SK-N-SH treated with all-trans-retinoic acid at 6 μM for 48 hours (cell line): ENCODE measurements at regions not wholly inside any gene's neighbourhood (a gene's known extent, or its start where the extent isn't known, plus 50 kb on each side); places are given as distances from the start of the nearest gene placed in this dataset.
"Not testable (repeated sequence)": the region's sequence is repeated elsewhere in the genome, so short reads cannot be mapped to it uniquely, and the experiment has no call there.

ENCODE experiments used
- ATAC-seq: fragments of 200-7000 bp; cut with Tn5 transposase; 3 replicates; pipeline ENCODE4 v1.9.1; 2020; ENCODE audit warnings: mild to moderate bottlenecking, moderate library complexity
- ARNTL ChIP-seq: fragments of 450-650 bp; formaldehyde crosslinking; IDR thresholded peaks from 2 replicates; pipeline ENCODE4 v1.5.0; 2020; ENCODE audit warnings: low read depth, mild to moderate bottlenecking, moderate library complexity, borderline replicate concordance
- BACH2 ChIP-seq: fragments of 250-450 bp; sonication (Bioruptor Pico); IDR thresholded peaks from 2 replicates; pipeline ENCODE4 v1.9.0; 2021; ENCODE audit warnings: mild to moderate bottlenecking, borderline replicate concordance
- ESRRG ChIP-seq: fragments of 250-450 bp; sonication (Bioruptor Pico); IDR thresholded peaks from 2 replicates; pipeline ENCODE4 v1.6.1; 2021; ENCODE audit warnings: mild to moderate bottlenecking
- GLIS3 ChIP-seq: fragments of 250-450 bp; sonication (Bioruptor Pico); IDR thresholded peaks from 2 replicates; pipeline ENCODE4 v1.5.0; 2020; ENCODE audit warnings: mild to moderate bottlenecking, moderate library complexity
- ISL1 ChIP-seq: fragments of 250-450 bp; sonication (Bioruptor Pico); IDR thresholded peaks from 2 replicates; pipeline ENCODE4 v2.1.2; 2022; ENCODE audit warnings: mild to moderate bottlenecking, moderate library complexity
- OSR1 ChIP-seq: fragments of 250-450 bp; sonication (Bioruptor Pico); IDR thresholded peaks from 2 replicates; pipeline ENCODE4 v1.8.0; 2022; ENCODE audit warnings: moderate library complexity, mild to moderate bottlenecking, inconsistent platforms
- PATZ1 ChIP-seq: fragments of 250-450 bp; sonication (Bioruptor Pico); IDR thresholded peaks from 2 replicates; pipeline ENCODE4 v1.8.0; 2020; ENCODE audit warnings: mild to moderate bottlenecking, moderate library complexity, borderline replicate concordance
- PPARA ChIP-seq: fragments of 250-450 bp; sonication (Bioruptor Pico); IDR thresholded peaks from 2 replicates; pipeline ENCODE4 v1.5.0; 2020; ENCODE audit warnings: mild to moderate bottlenecking, borderline replicate concordance
- RARB ChIP-seq: fragments of 250-450 bp; sonication (Bioruptor Pico); IDR thresholded peaks from 2 replicates; pipeline ENCODE4 v1.8.0; 2021; ENCODE audit warnings: mild to moderate bottlenecking, moderate library complexity
- SNAI2 ChIP-seq: fragments of 250-450 bp; sonication (Bioruptor Pico); IDR thresholded peaks from 2 replicates; pipeline ENCODE4 v1.5.0; 2020; ENCODE audit warnings: mild to moderate bottlenecking, moderate library complexity
- TCF4 ChIP-seq: fragments of 250-450 bp; sonication (Bioruptor Pico); IDR thresholded peaks from 2 replicates; pipeline ENCODE4 v1.8.0; 2021; ENCODE audit warnings: mild to moderate bottlenecking, moderate library complexity, borderline replicate concordance
- TOX ChIP-seq: fragments of 250-450 bp; sonication (Bioruptor Pico); IDR thresholded peaks from 2 replicates; pipeline ENCODE4 v1.8.0; 2021; ENCODE audit warnings: mild to moderate bottlenecking, moderate library complexity, borderline replicate concordance
- TSHZ2 ChIP-seq: fragments of 250-450 bp; sonication (Bioruptor Pico); IDR thresholded peaks from 2 replicates; pipeline ENCODE4 v1.5.0; 2020; ENCODE audit warnings: mild to moderate bottlenecking, moderate library complexity
- ZC3H10 ChIP-seq: fragments of 250-450 bp; sonication (Bioruptor Pico); IDR thresholded peaks from 2 replicates; pipeline ENCODE4 v1.5.1; 2021; ENCODE audit warnings: mild to moderate bottlenecking, moderate library complexity
- ZNF8 ChIP-seq: fragments of 450-650 bp; formaldehyde crosslinking; IDR thresholded peaks from 2 replicates; pipeline ENCODE4 v1.5.0; 2020; ENCODE audit warnings: mild to moderate bottlenecking, moderate library complexity
- TF ChIP-seq, protein P1 (sequence below): fragments of 250-450 bp; sonication (Bioruptor Pico); IDR thresholded peaks from 2 replicates; pipeline ENCODE4 v1.5.1; 2021; ENCODE audit warnings: mild to moderate bottlenecking, moderate library complexity
- TF ChIP-seq, protein P2 (sequence below): fragments of 250-450 bp; sonication (Bioruptor Pico); IDR thresholded peaks from 2 replicates; pipeline ENCODE4 v1.8.0; 2021; ENCODE audit warnings: low read depth, mild to moderate bottlenecking, moderate library complexity, borderline replicate concordance
- TF ChIP-seq, protein P3 (sequence below): fragments of 250-450 bp; sonication (Bioruptor Pico); IDR thresholded peaks from 2 replicates; pipeline ENCODE4 v1.5.1; 2020; ENCODE audit warnings: low read depth, mild to moderate bottlenecking, moderate library complexity

DNA sequence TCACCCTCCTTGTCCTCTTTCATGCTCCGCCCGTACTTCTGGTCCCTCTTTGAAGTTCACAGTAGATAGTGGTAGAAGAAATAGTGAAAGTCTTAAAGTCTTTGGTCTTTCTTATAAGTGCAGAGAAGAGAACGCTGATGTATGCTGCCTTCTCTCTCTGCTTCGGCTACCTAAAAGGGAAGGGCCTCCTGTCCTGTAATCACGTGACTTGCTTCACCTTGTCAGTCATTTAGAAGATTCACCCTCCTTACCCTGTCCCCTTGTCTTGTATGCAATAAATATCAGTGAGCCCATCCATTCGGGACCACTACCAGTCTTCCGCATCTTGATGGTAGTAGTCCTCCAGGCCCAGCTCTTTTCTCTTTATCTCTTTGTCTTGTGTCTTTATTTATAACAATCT lies 144.6 kb downstream of the ARL4C start (continued):
- TF ChIP-seq ISL1 (CRISPR knock-in tag) (no peak), RARB (CRISPR knock-in tag) (no peak), ZNF8 (CRISPR knock-in tag) (no peak), PPARA (CRISPR knock-in tag) (no peak), ARNTL (CRISPR knock-in tag) (no peak), PATZ1 (no peak)
- TF ChIP-seq, protein P1, sequence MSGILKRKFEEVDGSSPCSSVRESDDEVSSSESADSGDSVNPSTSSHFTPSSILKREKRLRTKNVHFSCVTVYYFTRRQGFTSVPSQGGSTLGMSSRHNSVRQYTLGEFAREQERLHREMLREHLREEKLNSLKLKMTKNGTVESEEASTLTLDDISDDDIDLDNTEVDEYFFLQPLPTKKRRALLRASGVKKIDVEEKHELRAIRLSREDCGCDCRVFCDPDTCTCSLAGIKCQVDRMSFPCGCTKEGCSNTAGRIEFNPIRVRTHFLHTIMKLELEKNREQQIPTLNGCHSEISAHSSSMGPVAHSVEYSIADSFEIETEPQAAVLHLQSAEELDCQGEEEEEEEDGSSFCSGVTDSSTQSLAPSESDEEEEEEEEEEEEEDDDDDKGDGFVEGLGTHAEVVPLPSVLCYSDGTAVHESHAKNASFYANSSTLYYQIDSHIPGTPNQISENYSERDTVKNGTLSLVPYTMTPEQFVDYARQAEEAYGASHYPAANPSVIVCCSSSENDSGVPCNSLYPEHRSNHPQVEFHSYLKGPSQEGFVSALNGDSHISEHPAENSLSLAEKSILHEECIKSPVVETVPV, result no peak

DNA sequence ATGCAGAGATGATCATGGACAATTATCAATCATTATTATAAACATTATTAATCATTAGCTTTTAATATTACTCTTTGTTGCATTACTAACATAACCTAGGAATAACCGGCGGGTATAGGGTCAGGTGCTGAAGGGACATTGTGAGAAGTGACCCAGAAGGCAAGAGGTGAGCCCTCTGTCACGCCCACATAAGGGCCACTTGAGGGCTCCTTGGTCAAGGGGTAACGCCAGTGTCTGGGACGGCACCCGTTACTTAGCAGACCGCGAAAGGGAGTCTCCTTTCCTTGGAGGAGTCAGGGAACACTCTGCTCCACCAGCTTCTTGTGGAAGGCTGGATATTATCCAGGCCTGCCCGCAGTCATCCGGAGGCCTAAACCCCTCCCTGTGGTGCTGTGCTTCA lies 145.0 kb downstream of the ARL4C start:
- not testable (repeated sequence) for ATAC-seq

DNA sequence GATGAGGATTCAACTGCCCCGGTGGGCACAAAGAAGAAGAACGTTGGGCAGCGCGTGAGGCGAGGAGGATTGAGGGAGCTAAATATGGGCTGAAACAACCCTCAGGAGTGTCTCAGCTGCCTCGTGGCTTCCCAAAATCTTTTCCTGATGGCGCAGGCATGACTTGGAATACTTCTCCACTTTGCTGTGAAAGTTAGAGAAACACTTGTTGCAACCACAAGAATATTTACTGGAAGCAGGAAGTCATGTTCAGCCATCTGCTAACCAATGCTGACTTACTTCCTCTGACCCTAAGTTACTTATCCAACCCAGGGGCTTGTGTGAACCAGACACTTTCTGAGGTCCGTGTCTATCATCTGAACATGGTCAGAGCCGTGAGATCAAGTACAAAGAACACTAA lies 148.8 kb downstream of the ARL4C start:
- ATAC-seq, result no peak
- TF ChIP-seq ZNF8 (CRISPR knock-in tag) (no peak), TSHZ2 (CRISPR knock-in tag) (no peak), ZC3H10 (CRISPR knock-in tag) (no peak), ARNTL (CRISPR knock-in tag) (no peak), TCF4 (CRISPR knock-in tag) (no peak), BACH2 (no peak), PPARA (CRISPR knock-in tag) (no peak), OSR1 (CRISPR knock-in tag) (no peak), GLIS3 (CRISPR knock-in tag) (no peak), TOX (CRISPR knock-in tag) (no peak), PATZ1 (no peak)
- TF ChIP-seq, protein P2, sequence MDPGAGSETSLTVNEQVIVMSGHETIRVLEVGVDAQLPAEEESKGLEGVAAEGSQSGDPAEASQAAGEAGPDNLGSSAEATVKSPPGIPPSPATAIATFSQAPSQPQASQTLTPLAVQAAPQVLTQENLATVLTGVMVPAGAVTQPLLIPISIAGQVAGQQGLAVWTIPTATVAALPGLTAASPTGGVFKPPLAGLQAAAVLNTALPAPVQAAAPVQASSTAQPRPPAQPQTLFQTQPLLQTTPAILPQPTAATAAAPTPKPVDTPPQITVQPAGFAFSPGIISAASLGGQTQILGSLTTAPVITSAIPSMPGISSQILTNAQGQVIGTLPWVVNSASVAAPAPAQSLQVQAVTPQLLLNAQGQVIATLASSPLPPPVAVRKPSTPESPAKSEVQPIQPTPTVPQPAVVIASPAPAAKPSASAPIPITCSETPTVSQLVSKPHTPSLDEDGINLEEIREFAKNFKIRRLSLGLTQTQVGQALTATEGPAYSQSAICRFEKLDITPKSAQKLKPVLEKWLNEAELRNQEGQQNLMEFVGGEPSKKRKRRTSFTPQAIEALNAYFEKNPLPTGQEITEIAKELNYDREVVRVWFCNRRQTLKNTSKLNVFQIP, result no peak
- TF ChIP-seq, protein P3, sequence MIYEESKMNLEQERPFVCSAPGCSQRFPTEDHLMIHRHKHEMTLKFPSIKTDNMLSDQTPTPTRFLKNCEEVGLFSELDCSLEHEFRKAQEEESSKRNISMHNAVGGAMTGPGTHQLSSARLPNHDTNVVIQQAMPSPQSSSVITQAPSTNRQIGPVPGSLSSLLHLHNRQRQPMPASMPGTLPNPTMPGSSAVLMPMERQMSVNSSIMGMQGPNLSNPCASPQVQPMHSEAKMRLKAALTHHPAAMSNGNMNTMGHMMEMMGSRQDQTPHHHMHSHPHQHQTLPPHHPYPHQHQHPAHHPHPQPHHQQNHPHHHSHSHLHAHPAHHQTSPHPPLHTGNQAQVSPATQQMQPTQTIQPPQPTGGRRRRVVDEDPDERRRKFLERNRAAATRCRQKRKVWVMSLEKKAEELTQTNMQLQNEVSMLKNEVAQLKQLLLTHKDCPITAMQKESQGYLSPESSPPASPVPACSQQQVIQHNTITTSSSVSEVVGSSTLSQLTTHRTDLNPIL, result no peak

GRCh38 chr2:234345921-234346320 lies 151.0 kb downstream of the ARL4C start:
- no peak for ATAC-seq
- TF ChIP-seq RARB (CRISPR knock-in tag), result no peak
- TF ChIP-seq, protein P1, result no peak
- TF ChIP-seq, protein P2, result no peak
- TF ChIP-seq, protein P3, result no peak
- no peak for TF ChIP-seq OSR1 (CRISPR knock-in tag)
- TF ChIP-seq TCF4 (CRISPR knock-in tag), result no peak
- TF ChIP-seq ZNF8 (CRISPR knock-in tag), result no peak
- TF ChIP-seq GLIS3 (CRISPR knock-in tag), result no peak
- TF ChIP-seq SNAI2, result no peak
- TF ChIP-seq ESRRG (CRISPR knock-in tag), result no peak
- no peak for TF ChIP-seq TOX (CRISPR knock-in tag)
